NCI-H2029 (cell line): ENCODE measurements at regions not wholly inside any gene's neighbourhood (a gene's known extent, or its start where the extent isn't known, plus 50 kb on each side); places are given as distances from the start of the nearest gene placed in this dataset.

Source experiments
- DNase-seq: peaks from one replicate; lab custom pipeline; 2025; lab: John Stamatoyannopoulos, UW

- DNase-seq, result no peak
Observed at GRCh38 chr2:60657673-60658072, 98.4 kb upstream of the PAPOLG start.

- DNase-seq, result no peak
Observed at GRCh38 chr2:60659026-60659425, 97.0 kb upstream of the PAPOLG start.

- no peak for DNase-seq
Observed at GRCh38 chr2:60661073-60661738, 94.9 kb upstream of the PAPOLG start.

- DNase-seq, result no peak
Observed at GRCh38 chr2:60662781-60663180, 93.3 kb upstream of the PAPOLG start.

- no peak for DNase-seq
Observed at GRCh38 chr2:60671966-60672365, 84.1 kb upstream of the PAPOLG start.

- DNase-seq, result peak; percentile 61
Observed at GRCh38 chr2:60674524-60675165, 81.4 kb upstream of the PAPOLG start.

GRCh38 chr2:60675301-60675700 is 80.8 kb upstream of the PAPOLG start:
- DNase-seq, result no peak

GRCh38 chr2:60676706-60677330 is 79.2 kb upstream of the PAPOLG start:
- DNase-seq, result no peak

GRCh38 chr2:60677356-60677755 is 78.7 kb upstream of the PAPOLG start:
- no peak for DNase-seq

GRCh38 chr2:60678551-60678950 is 77.5 kb upstream of the PAPOLG start:
- peak; percentile 23 for DNase-seq

- no peak for DNase-seq
Observed at GRCh38 chr2:60679036-60679780, 76.9 kb upstream of the PAPOLG start.

GRCh38 chr2:60693551-60693950 is 62.5 kb upstream of the PAPOLG start:
- DNase-seq, result no peak

- DNase-seq, result no peak
Observed at GRCh38 chr2:60695793-60696192, 60.3 kb upstream of the PAPOLG start.

- DNase-seq, result no peak
Observed at GRCh38 chr2:60699617-60700016, 56.5 kb upstream of the PAPOLG start.

GRCh38 chr2:60706021-60706420 is 50.0 kb upstream of the PAPOLG start:
- DNase-seq, result no peak
